ENCODE measurements at regions not wholly inside any gene's neighbourhood (a gene's known extent, or its start where the extent isn't known, plus 50 kb on each side); places are given as distances from the start of the nearest gene placed in this dataset.

GRCh38 chr10:33410860-33411234 lies 76.4 kb upstream of the NRP1 start:
- TF ChIP-seq, protein P1, sequence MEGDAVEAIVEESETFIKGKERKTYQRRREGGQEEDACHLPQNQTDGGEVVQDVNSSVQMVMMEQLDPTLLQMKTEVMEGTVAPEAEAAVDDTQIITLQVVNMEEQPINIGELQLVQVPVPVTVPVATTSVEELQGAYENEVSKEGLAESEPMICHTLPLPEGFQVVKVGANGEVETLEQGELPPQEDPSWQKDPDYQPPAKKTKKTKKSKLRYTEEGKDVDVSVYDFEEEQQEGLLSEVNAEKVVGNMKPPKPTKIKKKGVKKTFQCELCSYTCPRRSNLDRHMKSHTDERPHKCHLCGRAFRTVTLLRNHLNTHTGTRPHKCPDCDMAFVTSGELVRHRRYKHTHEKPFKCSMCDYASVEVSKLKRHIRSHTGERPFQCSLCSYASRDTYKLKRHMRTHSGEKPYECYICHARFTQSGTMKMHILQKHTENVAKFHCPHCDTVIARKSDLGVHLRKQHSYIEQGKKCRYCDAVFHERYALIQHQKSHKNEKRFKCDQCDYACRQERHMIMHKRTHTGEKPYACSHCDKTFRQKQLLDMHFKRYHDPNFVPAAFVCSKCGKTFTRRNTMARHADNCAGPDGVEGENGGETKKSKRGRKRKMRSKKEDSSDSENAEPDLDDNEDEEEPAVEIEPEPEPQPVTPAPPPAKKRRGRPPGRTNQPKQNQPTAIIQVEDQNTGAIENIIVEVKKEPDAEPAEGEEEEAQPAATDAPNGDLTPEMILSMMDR (IDR thresholded peaks at IDR 0.05), result no peak
- TF ChIP-seq POLR2A (IDR thresholded peaks at IDR 0.05) (no peak), EP300 (IDR thresholded peaks at IDR 0.05; ENCODE audit: low read depth) (no peak)
